Lower leg skin (tissue), 4 donors: ENCODE measurements at regions not wholly inside any gene's neighbourhood (a gene's known extent, or its start where the extent isn't known, plus 50 kb on each side); places are given as distances from the start of the nearest gene placed in this dataset.
"Not testable (repeated sequence)": the region's sequence is repeated elsewhere in the genome, so short reads cannot be mapped to it uniquely, and the experiment has no call there.

Source experiments
- DNase-seq, 2 donors: peaks; one replicate each; pipeline ENCODE4 v3.0.0-alpha.2; 2019; ENCODE audit warnings: low spot score in 2 of 2
- H3K4me3 ChIP-seq: fragments of 200-600 bp; sonication (generic); 2 replicates; pipeline ENCODE4 v1.5.1; 2017; ENCODE audit warnings: mild to moderate bottlenecking, low read depth; ENCODE audit not compliant: poor library complexity, severe bottlenecking
- CTCF ChIP-seq, 3 donors: fragments of 450-650 bp; IDR thresholded peaks; one replicate each; pipeline ENCODE4 v1.5.1; 2016; ENCODE audit warnings: antibody characterized with exemption in 3 of 3, mild to moderate bottlenecking in 3 of 3, moderate library complexity in 2 of 3
- POLR2A ChIP-seq, 2 donors: fragments of 450-650 bp; IDR thresholded peaks; one replicate each; pipeline ENCODE4 v1.6.1; 2016 to 2017; ENCODE audit warnings: antibody characterized with exemption in 2 of 2, mild to moderate bottlenecking in 1 of 2, moderate library complexity in 1 of 2
- WGBS, 2 donors: methylation state at CpG; one replicate each; pipeline ENCODE4 v1.1.5; 2018; 5-methylcytosine and 5-hydroxymethylcytosine counted together
- intact Hi-C: fragments of 100-400 bp; cut with DNase I; formaldehyde crosslinking; loops from one replicate; pipeline ENCODE4 v1.15.0; 2023; ENCODE audit warnings: low total_unique reads

- intact Hi-C loops = no loop called here
- TF ChIP-seq POLR2A (IDR thresholded peaks at IDR 0.05) (no peak), CTCF (IDR thresholded peaks at IDR 0.05) (no peak)
- no peak overlapping the region for H3K4me3 ChIP-seq
- DNase-seq = no peak
Measured at GRCh38 chr4:66562276-66562806, 892.1 kb upstream of the EPHA5 start.

- intact Hi-C loops, H3K4me3 ChIP-seq, DNase-seq: not testable (repeated sequence)
- 96 to 98% methylated on average over 39 to 42 of the region's 42 CpGs for WGBS, 2 donors
Measured at GRCh38 chr4:66561465-66562053, 891.3 kb upstream of the EPHA5 start.

- intact Hi-C loops = no loop called here
- TF ChIP-seq POLR2A (IDR thresholded peaks at IDR 0.05) (no peak), CTCF (IDR thresholded peaks at IDR 0.05) (no peak)
- DNase-seq = no peak
- no peak overlapping the region for H3K4me3 ChIP-seq
Measured at GRCh38 chr4:66558651-66559050, 888.4 kb upstream of the EPHA5 start.

- intact Hi-C loops = no loop called here
- WGBS, 2 donors = 91 to 92% methylated on average over 10 of the region's 10 CpGs
- no peak for TF ChIP-seq POLR2A (IDR thresholded peaks at IDR 0.05)
- TF ChIP-seq CTCF (IDR thresholded peaks at IDR 0.05) = no peak
Measured at GRCh38 chr4:66556651-66557278, 886.5 kb upstream of the EPHA5 start.

GRCh38 chr4:66555301-66555700, 885.0 kb upstream of the EPHA5 start:
- TF ChIP-seq CTCF (IDR thresholded peaks at IDR 0.05) = no peak
- no peak for TF ChIP-seq POLR2A (IDR thresholded peaks at IDR 0.05)
- DNase-seq = no peak
- intact Hi-C loops = no loop called here
- H3K4me3 ChIP-seq = no peak overlapping the region
- 37 to 50% methylated on average over 2 of the region's 2 CpGs for WGBS, 2 donors

More at GRCh38 chr4:66556651-66557278, 886.5 kb upstream of the EPHA5 start:
- DNase-seq = no peak
- H3K4me3 ChIP-seq = no peak overlapping the region

GRCh38 chr4:66554826-66555225, 884.5 kb upstream of the EPHA5 start:
- DNase-seq = no peak
- no peak overlapping the region for H3K4me3 ChIP-seq
- no peak for TF ChIP-seq POLR2A (IDR thresholded peaks at IDR 0.05)
- TF ChIP-seq CTCF (IDR thresholded peaks at IDR 0.05) = no peak
- 51 to 52% methylated on average over 2 of the region's 2 CpGs for WGBS, 2 donors
- intact Hi-C loops = no loop called here

GRCh38 chr4:66545301-66545700, 875.0 kb upstream of the EPHA5 start:
- WGBS, 2 donors = 93% methylated on average over 11 of the region's 11 CpGs
- H3K4me3 ChIP-seq, intact Hi-C loops, DNase-seq: not testable (repeated sequence)
